Fibroblast of mammary gland (primary cell): ENCODE measurements at regions not wholly inside any gene's neighbourhood (a gene's known extent, or its start where the extent isn't known, plus 50 kb on each side); places are given as distances from the start of the nearest gene placed in this dataset.
"Not testable (repeated sequence)": the region's sequence is repeated elsewhere in the genome, so short reads cannot be mapped to it uniquely, and the experiment has no call there.

ENCODE experiments used
- DNase-seq: peaks from one replicate; pipeline ENCODE4 v3.0.0-alpha.2; 2010; ENCODE audit warnings: low read depth
- H3K4me3 ChIP-seq: 2 replicates; pipeline ENCODE4 v1.5.1; 2011; ENCODE audit warnings: low read depth, mild to moderate bottlenecking, low read length, moderate library complexity; ENCODE audit not compliant: control insufficient read depth
- CTCF ChIP-seq: conservative IDR thresholded peaks from 2 replicates; pipeline ENCODE4 v1.5.1; 2011; ENCODE audit warnings: low read depth, low read length, inconsistent platforms; ENCODE audit not compliant: control insufficient read depth, insufficient read depth

GRCh38 chr1:55777545-55777944 is 562.4 kb upstream of the USP24 start:
- no peak overlapping the region for H3K4me3 ChIP-seq
- no peak for TF ChIP-seq CTCF
- no peak for DNase-seq

GRCh38 chr1:55775007-55775406 is 559.8 kb upstream of the USP24 start:
- H3K4me3 ChIP-seq, result no peak overlapping the region
- DNase-seq, result peak; percentile 74
- no peak for TF ChIP-seq CTCF

DNA sequence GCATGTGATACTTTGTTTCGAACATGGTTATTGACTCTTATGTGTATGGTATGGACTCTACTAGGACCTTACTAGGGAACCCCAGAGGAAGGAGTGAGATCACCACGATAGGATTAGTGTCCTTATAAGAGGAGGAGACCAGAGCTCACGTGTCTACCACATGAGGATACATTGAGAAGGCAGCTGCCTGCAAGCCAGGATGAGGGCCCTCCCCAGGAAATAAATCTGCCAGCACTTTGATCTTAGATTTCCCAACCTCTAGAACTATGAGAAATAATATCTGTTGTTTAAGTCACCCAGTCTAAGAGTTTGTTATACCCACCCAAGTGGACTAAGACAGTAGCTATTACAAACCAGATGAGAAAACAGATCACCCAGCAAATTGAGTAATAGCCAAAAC is 559.3 kb upstream of the USP24 start:
- peak; percentile 74 for DNase-seq
- TF ChIP-seq CTCF, result no peak
- no peak overlapping the region for H3K4me3 ChIP-seq

- no peak overlapping the region for H3K4me3 ChIP-seq
- DNase-seq, result peak; percentile 8
- no peak for TF ChIP-seq CTCF
Observed at GRCh38 chr1:55773211-55773940, 558.2 kb upstream of the USP24 start.

DNA sequence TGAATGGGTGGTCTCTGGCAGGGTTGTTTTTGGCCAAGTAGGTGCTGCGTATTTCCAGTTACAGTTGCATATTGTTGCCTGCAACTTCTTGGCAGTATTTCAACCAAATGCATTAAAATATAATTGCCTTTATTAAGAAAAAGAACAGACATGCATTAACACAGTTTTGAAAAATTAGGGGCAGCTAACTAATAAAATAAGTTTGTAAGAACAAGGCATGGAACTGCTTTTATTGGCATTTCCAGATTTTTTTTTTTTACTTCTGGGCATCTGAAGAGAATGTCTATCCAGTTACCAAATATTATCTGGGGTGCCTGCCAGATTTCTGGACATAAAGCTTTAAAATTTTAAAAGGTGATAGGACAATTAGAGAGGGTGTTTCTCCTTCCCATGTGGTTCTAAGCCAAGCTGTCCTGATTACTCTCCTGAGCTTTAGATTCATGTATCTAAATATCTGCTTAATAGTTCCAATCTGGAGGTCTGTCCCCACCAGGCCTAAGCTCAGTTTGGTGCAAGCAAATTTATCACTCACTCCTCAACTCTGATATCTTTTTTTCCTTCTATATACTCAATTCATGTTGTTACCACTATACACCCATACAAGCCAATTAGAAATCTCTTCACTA is 553.3 kb upstream of the USP24 start:
- DNase-seq, result no peak
- TF ChIP-seq CTCF, result no peak
- no peak overlapping the region for H3K4me3 ChIP-seq

GRCh38 chr1:55767171-55767570 is 552.0 kb upstream of the USP24 start:
- DNase-seq, result no peak

DNA sequence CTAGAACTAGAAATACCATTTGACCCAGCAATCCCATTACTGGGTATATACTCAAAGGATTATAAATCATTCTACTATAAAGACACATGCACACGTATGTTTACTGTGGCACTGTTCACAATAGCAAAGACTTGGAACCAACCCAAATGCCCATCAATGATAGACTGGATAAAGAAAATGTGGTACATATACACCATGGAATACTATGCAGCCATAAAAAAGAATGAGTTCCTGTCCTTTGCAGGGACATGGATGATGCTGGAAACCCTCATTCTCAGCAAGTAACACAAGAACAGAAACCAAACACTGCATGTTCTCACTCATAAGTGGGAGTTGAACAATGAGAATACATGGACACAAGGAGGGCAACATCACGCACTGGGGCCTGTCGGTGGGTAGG is 550.3 kb upstream of the USP24 start:
- not testable (repeated sequence) for DNase-seq, H3K4me3 ChIP-seq

More at GRCh38 chr1:55767171-55767570, 552.0 kb upstream of the USP24 start:
- no peak for TF ChIP-seq CTCF
- H3K4me3 ChIP-seq, result no peak overlapping the region
